Lower leg skin (tissue), 3 donors: ENCODE measurements at regions not wholly inside any gene's neighbourhood (a gene's known extent, or its start where the extent isn't known, plus 50 kb on each side); places are given as distances from the start of the nearest gene placed in this dataset.

Source experiments
- POLR2A ChIP-seq, 2 donors: fragments of 450-650 bp; IDR thresholded peaks; one replicate each; pipeline ENCODE4 v1.6.1; 2016 to 2017; ENCODE audit warnings: antibody characterized with exemption in 2 of 2, mild to moderate bottlenecking in 1 of 2, moderate library complexity in 1 of 2
- TF ChIP-seq, protein P1 (sequence below), 3 donors: fragments of 450-650 bp; IDR thresholded peaks; one replicate each; pipeline ENCODE4 v1.5.1; 2016; ENCODE audit warnings: antibody characterized with exemption in 3 of 3, mild to moderate bottlenecking in 3 of 3, moderate library complexity in 2 of 3

- TF ChIP-seq, protein P1, sequence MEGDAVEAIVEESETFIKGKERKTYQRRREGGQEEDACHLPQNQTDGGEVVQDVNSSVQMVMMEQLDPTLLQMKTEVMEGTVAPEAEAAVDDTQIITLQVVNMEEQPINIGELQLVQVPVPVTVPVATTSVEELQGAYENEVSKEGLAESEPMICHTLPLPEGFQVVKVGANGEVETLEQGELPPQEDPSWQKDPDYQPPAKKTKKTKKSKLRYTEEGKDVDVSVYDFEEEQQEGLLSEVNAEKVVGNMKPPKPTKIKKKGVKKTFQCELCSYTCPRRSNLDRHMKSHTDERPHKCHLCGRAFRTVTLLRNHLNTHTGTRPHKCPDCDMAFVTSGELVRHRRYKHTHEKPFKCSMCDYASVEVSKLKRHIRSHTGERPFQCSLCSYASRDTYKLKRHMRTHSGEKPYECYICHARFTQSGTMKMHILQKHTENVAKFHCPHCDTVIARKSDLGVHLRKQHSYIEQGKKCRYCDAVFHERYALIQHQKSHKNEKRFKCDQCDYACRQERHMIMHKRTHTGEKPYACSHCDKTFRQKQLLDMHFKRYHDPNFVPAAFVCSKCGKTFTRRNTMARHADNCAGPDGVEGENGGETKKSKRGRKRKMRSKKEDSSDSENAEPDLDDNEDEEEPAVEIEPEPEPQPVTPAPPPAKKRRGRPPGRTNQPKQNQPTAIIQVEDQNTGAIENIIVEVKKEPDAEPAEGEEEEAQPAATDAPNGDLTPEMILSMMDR (IDR thresholded peaks at IDR 0.05) = no peak
- no peak for TF ChIP-seq POLR2A (IDR thresholded peaks at IDR 0.05)
Measured at GRCh38 chr6:138571181-138571580, 71.9 kb upstream of the NHSL1 start.
